ENCODE measurements at regions not wholly inside any gene's neighbourhood (a gene's known extent, or its start where the extent isn't known, plus 50 kb on each side); places are given as distances from the start of the nearest gene placed in this dataset.

DNA sequence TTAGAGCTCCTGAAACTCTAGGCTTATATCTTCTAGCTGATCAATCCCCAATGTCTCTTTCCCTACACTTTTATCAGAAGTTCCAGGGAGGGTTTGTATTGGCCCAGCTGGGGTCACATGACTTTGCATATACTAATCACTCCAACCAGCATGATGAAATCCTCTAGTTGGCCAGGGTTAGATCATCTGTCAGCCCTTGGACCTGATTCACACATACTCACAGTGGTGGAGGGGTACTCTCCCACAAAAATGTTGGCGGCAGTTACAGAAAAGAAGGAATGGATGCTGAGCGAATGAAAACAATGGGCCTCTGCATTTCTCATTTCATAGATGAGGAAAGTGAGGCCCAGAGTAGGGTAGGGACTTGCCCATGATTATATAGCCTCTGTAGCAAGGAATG is 151.1 kb downstream of the PJA1 start:
- DNase-seq (ENCODE audit: low read depth in 1 of 2, low spot score in 1 of 2) = no peak
- in situ Hi-C loops (cut with HindIII; ENCODE audit: low pct_unique_long_range_greater_than_20kb, low sequenced_read_pairs) = no loop called here
- no peak for TF ChIP-seq JUND (IDR thresholded peaks at IDR 0.05; ENCODE audit: low read depth)

DNA sequence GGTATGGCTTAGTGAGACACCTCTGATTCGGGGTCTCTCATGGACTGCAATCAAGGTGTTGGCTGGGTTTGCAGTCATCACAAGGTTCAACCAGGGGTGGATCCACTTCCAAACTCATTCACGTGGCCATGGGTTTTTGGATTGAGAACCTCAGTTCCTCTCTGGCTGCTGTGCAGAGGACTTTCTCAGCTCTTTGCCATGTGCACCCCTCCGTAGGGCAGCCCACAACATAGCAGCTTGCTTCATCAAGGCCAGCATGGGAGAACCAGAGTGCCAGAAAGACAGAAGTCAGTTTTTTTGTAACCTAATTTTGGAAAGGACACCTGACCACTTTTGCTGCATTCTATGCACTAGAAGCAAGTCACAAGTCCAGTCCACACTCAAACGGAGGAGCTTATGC is 154.9 kb downstream of the PJA1 start:
- TF ChIP-seq JUND (IDR thresholded peaks at IDR 0.05; ENCODE audit: low read depth) = no peak
- in situ Hi-C loops (cut with HindIII; ENCODE audit: low pct_unique_long_range_greater_than_20kb, low sequenced_read_pairs) = no loop called here
- DNase-seq (ENCODE audit: low read depth in 1 of 2, low spot score in 1 of 2) = no peak

DNA sequence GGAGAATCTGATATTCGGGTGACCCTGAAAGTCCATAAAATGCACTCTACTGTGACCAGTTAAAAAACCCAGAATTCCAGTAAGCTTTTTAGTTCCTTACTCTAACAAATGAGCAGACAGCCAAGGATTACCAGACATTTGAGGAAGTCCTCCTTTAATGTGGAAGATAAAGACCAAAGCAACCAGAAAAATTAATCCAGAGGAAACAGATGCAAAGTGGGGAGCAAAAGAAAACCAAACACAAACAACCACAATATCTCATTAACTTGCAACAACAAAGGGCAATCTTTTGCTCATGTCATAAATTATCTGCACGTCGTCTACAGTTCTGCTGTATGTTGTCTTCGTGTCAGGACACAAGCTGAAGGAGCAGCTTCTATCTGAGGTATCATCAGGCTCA is 164.4 kb downstream of the PJA1 start:
- in situ Hi-C loops (cut with HindIII; ENCODE audit: low pct_unique_long_range_greater_than_20kb, low sequenced_read_pairs) = no loop called here
- no peak for TF ChIP-seq JUND (IDR thresholded peaks at IDR 0.05; ENCODE audit: low read depth)
- DNase-seq (ENCODE audit: low read depth in 1 of 2, low spot score in 1 of 2) = no peak

DNA sequence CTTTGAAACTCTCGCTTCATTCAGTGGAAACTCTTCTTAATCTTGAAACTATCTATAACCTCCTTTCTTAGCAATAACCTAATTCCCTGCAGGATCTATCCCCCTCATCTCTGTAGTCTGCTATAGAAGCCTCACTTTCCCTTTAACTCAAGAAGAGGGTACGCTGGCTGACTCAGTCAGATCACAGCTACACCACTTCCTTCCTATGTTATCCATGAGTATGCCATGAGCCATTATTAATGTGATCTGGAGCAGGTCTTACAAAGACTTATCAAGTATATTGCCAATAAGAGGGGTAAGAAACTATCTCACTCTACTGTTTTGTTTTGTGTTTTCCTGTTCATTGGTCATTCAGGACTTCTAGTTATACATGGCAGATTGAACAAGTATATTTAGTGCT is 165.3 kb downstream of the PJA1 start:
- in situ Hi-C loops (cut with HindIII; ENCODE audit: low pct_unique_long_range_greater_than_20kb, low sequenced_read_pairs) = no loop called here
- TF ChIP-seq JUND (IDR thresholded peaks at IDR 0.05; ENCODE audit: low read depth) = no peak
- DNase-seq (ENCODE audit: low read depth in 1 of 2, low spot score in 1 of 2) = no peak

DNA sequence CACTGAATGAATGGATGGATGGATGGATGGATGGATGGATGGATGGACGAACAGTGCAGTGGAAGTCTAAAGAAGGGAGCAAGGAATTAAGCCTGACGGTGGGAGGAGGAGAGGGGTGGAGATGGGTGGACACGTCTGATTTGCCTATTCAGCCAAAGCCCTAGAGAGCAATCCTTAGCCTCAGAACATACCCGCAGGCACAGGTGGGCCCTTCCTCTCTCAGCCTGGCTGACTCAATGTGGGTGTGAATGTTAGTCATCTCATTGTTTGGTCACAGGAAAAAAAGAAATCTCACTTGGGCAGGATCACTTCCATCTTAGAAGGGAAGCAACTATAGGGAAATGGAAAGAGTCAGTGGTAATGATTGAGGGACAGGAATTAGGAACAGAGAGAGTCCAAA is 165.9 kb downstream of the PJA1 start:
- in situ Hi-C loops (cut with HindIII; ENCODE audit: low pct_unique_long_range_greater_than_20kb, low sequenced_read_pairs) = no loop called here
- no peak for DNase-seq (ENCODE audit: low read depth in 1 of 2, low spot score in 1 of 2)
- TF ChIP-seq JUND (IDR thresholded peaks at IDR 0.05; ENCODE audit: low read depth) = no peak

DNA sequence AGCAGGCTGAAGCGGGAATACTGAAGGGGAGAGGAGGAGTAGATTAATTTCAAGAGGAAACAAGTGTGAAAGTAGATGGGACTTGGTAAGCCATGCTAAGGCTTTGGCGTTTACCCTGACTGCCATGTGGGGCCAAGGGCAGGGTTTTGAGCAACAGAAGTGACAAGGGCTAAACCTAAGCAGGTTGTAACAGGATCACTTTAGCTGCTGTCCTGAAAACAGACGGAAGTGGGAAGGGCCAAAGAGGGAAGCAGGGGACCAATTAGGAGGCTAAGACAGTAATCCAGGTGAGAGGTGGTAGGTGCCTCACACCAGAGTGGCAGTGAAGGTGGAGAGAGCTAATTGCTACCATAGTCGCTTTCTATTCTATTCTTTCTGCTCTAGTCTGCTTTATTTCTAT is 166.5 kb downstream of the PJA1 start:
- no peak for DNase-seq (ENCODE audit: low read depth in 1 of 2, low spot score in 1 of 2)
- in situ Hi-C loops (cut with HindIII; ENCODE audit: low pct_unique_long_range_greater_than_20kb, low sequenced_read_pairs) = no loop called here
- TF ChIP-seq JUND (IDR thresholded peaks at IDR 0.05; ENCODE audit: low read depth) = no peak

DNA sequence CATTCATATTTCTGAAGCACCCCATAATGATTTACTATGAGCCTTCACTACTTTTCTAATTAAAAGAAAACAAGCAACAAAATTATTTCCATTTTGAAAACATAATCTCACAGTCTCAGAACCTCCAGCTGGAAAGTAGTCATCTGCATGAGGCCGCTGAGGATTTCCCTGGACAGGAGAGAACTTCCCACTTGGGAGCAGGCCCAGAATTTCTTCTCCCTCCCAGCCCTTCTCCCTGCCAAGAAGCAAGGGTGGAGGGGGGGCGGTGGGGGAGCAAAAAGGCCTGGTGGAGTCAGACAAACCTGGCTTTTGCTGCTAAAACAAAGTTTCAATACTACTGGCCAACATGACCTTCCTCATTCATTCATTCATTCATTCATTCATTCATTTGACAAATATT is 167.3 kb downstream of the PJA1 start:
- no peak for TF ChIP-seq JUND (IDR thresholded peaks at IDR 0.05; ENCODE audit: low read depth)
- no peak for DNase-seq (ENCODE audit: low read depth in 1 of 2, low spot score in 1 of 2)
- in situ Hi-C loops (cut with HindIII; ENCODE audit: low pct_unique_long_range_greater_than_20kb, low sequenced_read_pairs) = no loop called here

DNA sequence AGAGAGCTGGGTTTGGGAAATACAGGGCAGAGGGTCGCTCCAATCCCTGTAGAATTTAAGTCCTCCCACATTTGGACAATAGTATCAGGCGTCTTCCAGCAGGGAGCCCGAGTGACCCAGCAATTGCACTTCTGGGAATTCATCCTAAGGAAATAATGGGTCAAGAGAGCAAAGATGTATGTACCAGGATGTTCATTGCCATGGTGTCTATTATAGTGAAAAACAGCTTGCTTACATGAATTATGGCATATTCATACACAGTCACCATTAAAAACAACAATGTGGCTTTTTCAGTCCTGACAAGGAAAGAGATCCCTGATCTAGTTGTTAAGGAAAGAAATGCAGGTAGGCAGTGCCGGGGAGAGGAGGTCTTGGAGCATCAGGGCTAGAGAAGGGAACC is 167.7 kb downstream of the PJA1 start:
- no peak for DNase-seq (ENCODE audit: low read depth in 1 of 2, low spot score in 1 of 2)
- in situ Hi-C loops (cut with HindIII; ENCODE audit: low pct_unique_long_range_greater_than_20kb, low sequenced_read_pairs) = no loop called here
- TF ChIP-seq JUND (IDR thresholded peaks at IDR 0.05; ENCODE audit: low read depth) = no peak

DNA sequence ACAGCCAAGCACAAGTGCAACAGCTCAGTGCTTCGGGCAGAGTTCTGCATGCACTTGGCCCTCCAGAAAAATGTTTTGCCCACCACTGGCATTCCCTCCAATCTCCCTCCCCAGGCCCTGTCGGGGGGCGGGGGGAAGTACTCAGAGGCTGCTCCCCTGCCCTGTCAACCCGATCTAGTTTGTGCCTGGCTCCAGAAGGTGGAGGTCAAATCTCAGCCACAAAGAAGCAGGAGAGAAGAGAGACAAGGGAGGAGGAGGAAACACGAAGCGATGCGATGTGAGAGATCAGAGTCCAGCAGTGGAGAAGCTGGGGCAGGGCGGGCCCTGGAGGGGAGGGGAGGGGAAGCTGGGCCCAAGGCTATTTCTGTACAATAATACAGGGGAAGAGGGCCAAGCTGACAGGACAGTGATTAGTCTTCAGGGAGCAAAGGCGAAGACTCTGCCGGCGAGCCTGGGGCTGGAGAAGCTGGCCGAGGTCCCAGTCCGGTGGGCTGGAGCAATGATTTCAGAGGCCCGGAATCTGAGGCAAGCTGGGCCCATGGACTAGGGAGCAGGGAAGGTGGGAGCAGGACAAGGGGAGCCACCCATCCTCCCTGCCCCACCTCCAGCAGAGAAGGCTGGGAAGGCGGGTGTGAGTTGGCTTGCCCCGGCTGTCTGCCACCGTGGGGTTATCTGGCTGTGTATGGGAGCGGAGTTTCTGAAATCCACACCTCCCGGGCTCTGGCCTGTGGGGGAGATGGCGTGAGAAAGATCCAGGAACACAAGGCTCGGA is 167.1 kb downstream of the EFNB1 start:
- in situ Hi-C loops (cut with HindIII; ENCODE audit: low pct_unique_long_range_greater_than_20kb, low sequenced_read_pairs) = no loop called here
- no peak for TF ChIP-seq JUND (IDR thresholded peaks at IDR 0.05; ENCODE audit: low read depth)
- no peak for DNase-seq (ENCODE audit: low read depth in 1 of 2, low spot score in 1 of 2)

DNA sequence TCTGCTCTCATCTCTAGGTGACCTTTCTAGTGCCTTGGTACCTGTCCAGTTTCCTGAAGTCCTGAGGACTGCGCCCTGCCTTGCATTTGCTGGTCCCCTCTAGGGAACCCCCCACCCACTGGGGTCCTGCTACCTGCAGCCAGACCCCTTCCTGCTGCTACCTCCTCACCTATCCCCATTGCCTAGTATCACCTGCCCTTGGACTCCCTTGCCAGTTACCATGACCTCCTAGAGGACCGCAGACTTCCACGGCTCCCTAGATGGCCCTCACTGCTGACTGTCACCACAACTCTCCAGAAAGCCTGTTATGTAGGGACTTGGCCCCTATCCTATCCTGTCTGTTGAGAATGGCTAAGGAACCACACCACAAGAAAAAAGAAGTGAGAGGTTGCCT is 166.6 kb downstream of the EFNB1 start:
- in situ Hi-C loops (cut with HindIII; ENCODE audit: low pct_unique_long_range_greater_than_20kb, low sequenced_read_pairs) = no loop called here
- TF ChIP-seq JUND (IDR thresholded peaks at IDR 0.05; ENCODE audit: low read depth) = no peak
- no peak for DNase-seq (ENCODE audit: low read depth in 1 of 2, low spot score in 1 of 2)

DNA sequence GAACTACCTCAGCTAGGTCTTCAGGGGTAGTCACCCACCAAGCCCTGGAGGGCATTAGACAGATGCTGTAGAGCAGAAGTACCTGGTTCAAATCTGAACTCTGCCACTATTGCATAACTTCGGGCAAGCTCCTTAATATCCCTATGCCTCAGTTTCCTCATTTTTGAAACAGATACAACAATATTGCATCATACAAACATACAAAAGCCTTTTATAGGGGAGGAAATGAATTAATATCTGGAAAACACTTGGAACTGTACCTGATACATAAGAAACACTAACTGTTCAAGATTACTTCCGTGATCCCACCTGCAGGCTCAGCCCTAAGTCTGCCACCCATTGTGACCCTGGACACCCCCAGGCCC is 166.1 kb downstream of the EFNB1 start:
- DNase-seq (ENCODE audit: low read depth in 1 of 2, low spot score in 1 of 2) = no peak
- TF ChIP-seq JUND (IDR thresholded peaks at IDR 0.05; ENCODE audit: low read depth) = no peak
- in situ Hi-C loops (cut with HindIII; ENCODE audit: low pct_unique_long_range_greater_than_20kb, low sequenced_read_pairs) = no loop called here

DNA sequence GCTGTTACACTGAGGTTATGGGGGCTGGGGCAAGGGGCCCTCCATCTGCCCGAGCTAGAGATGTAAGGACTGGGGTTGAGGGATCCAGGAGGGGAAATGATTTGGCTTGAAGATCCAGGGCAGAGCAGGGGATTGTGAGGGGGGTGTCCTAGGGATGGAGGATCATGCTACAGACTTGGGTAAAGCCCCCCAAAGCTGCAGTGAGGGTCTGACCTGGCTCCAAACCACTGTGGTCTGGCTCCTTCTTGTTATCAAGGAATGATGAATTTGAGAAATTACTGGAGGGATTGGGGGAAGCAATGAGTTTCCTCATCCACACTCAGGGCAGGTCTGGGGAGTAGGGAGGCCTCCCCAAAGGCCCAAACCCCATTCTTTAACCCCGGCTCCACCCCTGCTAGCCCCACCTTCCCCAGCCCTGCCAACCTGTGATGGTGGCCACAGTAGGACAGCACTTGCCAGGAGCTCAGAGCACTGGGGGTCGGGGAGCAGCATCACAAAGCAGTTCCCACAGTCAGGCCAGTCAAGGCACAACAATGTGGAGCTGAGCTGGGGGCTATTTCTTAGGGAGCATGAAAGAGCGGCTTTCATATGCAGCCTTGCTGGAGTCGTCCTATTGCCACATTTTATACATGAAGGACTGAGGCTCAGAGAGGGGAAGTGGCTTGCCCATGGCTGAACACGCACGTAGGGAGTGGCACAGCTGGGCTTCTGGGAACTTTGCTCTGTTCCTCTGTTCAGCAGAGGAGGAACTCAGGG is 165.5 kb downstream of the EFNB1 start:
- in situ Hi-C loops (cut with HindIII; ENCODE audit: low pct_unique_long_range_greater_than_20kb, low sequenced_read_pairs) = no loop called here
- no peak for DNase-seq (ENCODE audit: low read depth in 1 of 2, low spot score in 1 of 2)
- no peak for TF ChIP-seq JUND (IDR thresholded peaks at IDR 0.05; ENCODE audit: low read depth)

DNA sequence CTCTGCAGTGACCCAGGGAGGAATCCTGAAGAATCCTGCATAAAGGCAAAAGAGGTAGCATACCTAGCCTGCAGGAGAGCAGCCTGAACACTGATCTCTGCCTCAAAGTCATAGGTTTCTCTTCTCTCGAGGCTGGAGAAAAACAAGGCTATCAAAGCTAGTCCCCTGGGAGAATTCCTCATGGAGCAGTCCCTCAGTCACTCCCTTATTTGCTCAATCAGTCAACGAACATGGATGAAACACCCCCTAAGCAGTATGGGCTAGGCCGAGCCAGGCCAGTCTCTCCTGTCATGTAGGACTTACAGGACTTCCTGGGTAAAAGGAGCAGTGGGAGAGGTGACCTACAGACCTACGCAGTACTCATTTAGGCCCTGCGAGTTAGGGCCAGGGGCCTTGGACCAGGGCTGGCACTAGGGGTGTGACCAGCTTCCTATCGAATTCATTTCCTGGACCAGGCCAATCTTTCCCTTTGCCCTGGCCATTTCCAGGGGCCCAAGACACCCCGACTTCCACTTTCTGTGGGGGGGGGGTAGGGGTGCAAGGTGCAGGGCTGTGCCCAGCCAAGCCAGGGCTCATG is 164.1 kb downstream of the EFNB1 start:
- no peak for TF ChIP-seq JUND (IDR thresholded peaks at IDR 0.05; ENCODE audit: low read depth)
- no peak for DNase-seq (ENCODE audit: low read depth in 1 of 2, low spot score in 1 of 2)
- in situ Hi-C loops (cut with HindIII; ENCODE audit: low pct_unique_long_range_greater_than_20kb, low sequenced_read_pairs) = no loop called here

Measured in T47D (cell line).